GM13977 (cell line): ENCODE measurements at regions not wholly inside any gene's neighbourhood (a gene's known extent, or its start where the extent isn't known, plus 50 kb on each side); places are given as distances from the start of the nearest gene placed in this dataset.

Experiments
- DNase-seq: peaks from one replicate; pipeline ENCODE4 v3.0.0; 2012; ENCODE audit warnings: low spot score
- CTCF ChIP-seq: IDR thresholded peaks from 2 replicates; pipeline ENCODE4 v1.5.1; 2012; ENCODE audit warnings: mild to moderate bottlenecking, control low read depth; ENCODE audit not compliant: insufficient read depth; ENCODE audit errors: extremely low read depth, missing control alignments
- in situ Hi-C: fragments of 300-500 bp; cut with MboI; formaldehyde crosslinking; loops from one replicate; pipeline ENCODE4 v1.12.0; 2022; ENCODE audit warnings: low sequenced_read_pairs, low pct_unique_long_range_greater_than_20kb, mixed read lengths, inconsistent platforms; ENCODE audit not compliant: unreplicated experiment

- DNase-seq, result no peak
- in situ Hi-C loops, result no loop called here
- no peak for TF ChIP-seq CTCF
Measured at GRCh38 chr13:47862841-47863240, 138.2 kb downstream of the SUCLA2 start.

GRCh38 chr13:47859165-47859564 lies 141.9 kb downstream of the SUCLA2 start:
- in situ Hi-C loops, result no loop called here
- no peak for TF ChIP-seq CTCF
- DNase-seq, result no peak

- no peak for TF ChIP-seq CTCF
- in situ Hi-C loops, result no loop called here
- DNase-seq, result no peak
Measured at GRCh38 chr13:47858042-47859025, 142.7 kb downstream of the SUCLA2 start.

- in situ Hi-C loops, result no loop called here
- DNase-seq, result no peak
- no peak for TF ChIP-seq CTCF
Measured at GRCh38 chr13:47853236-47853635, 147.8 kb downstream of the SUCLA2 start.

- DNase-seq, result no peak
- in situ Hi-C loops, result no loop called here
- TF ChIP-seq CTCF, result no peak
Measured at GRCh38 chr13:47846886-47847285, 154.2 kb downstream of the SUCLA2 start.

GRCh38 chr13:47845981-47846380 lies 155.1 kb downstream of the SUCLA2 start:
- in situ Hi-C loops, result no loop called here
- DNase-seq, result no peak
- no peak for TF ChIP-seq CTCF

- in situ Hi-C loops, result no loop called here
- no peak for TF ChIP-seq CTCF
- no peak for DNase-seq
Measured at GRCh38 chr13:47843005-47843404, 158.1 kb downstream of the SUCLA2 start.
